ENCODE measurements at regions not wholly inside any gene's neighbourhood (a gene's known extent, or its start where the extent isn't known, plus 50 kb on each side); places are given as distances from the start of the nearest gene placed in this dataset.

DNA sequence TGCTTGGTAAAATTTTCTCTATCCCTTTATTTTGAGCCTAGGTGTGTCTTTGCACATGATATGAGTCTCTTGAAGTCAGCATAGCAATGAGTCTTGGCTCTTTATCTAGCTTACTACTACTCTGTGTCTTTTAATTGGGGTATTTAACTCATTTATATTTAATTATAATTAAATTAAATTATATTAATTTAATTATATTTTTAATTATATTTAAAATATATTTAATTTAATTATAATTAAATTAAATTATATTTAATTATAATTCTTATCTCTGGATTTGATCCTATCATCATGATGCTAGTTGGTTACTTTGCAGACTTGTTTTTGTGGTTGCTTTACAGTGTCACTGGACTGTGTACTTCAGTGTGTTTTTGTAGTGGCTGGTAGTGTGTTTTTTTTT, 201.2 kb upstream of the ITM2A start:
- Histone ChIP-seq H3K14ac (ENCODE audit: low read length) (no peak overlapping the region), H3K9ac (ENCODE audit: low read length) (no peak overlapping the region), H3K23ac (ENCODE audit: low read length) (no peak overlapping the region), H2AFZ (ENCODE audit: insufficient read depth, low read length, poor library complexity) (no peak overlapping the region), H4K91ac (ENCODE audit: low read depth, low read length) (no peak overlapping the region), H3K79me1 (ENCODE audit: low read length) (no peaks in the 10 kb centered on the region), H3K4me2 (ENCODE audit: low read length) (no peak overlapping the region), H2BK12ac (ENCODE audit: low read length) (no peak overlapping the region), H3K36me3 (ENCODE audit: control insufficient read depth in 1 of 2, insufficient read depth in 2 of 2, low read length in 2 of 2) (no peaks in the 10 kb centered on the region), H3K27me3 (ENCODE audit: insufficient read depth, low read length) (no peaks in the 10 kb centered on the region), H4K8ac (ENCODE audit: low read depth, low read length) (no peak overlapping the region), H3K4ac (ENCODE audit: low read depth, low read length) (no peak overlapping the region), H2BK5ac (ENCODE audit: low read depth, low read length, poor library complexity) (no peak overlapping the region), H3K79me2 (ENCODE audit: control insufficient read depth, insufficient read depth, low read length, poor library complexity) (no peaks in the 10 kb centered on the region), H4K12ac (ENCODE audit: low read depth, low read length) (no peak overlapping the region), H3K27ac (ENCODE audit: low read depth, low read length) (no peak overlapping the region), H2AK5ac (ENCODE audit: low read length) (no peak overlapping the region), H3K18ac (ENCODE audit: low read length) (no peak overlapping the region), H3K4me3 (ENCODE audit: low read depth, low read length) (no peak overlapping the region), H2BK120ac (ENCODE audit: insufficient read depth, low read length, poor library complexity) (no peak overlapping the region), H3K9me3 (ENCODE audit: insufficient read depth, low read depth, low read length) (no peaks in the 10 kb centered on the region), H3K4me1 (ENCODE audit: control insufficient read depth in 1 of 2, insufficient read depth in 2 of 2, low read length in 2 of 2) (no peaks in the 10 kb centered on the region)
- DNase-seq: no peak

DNA sequence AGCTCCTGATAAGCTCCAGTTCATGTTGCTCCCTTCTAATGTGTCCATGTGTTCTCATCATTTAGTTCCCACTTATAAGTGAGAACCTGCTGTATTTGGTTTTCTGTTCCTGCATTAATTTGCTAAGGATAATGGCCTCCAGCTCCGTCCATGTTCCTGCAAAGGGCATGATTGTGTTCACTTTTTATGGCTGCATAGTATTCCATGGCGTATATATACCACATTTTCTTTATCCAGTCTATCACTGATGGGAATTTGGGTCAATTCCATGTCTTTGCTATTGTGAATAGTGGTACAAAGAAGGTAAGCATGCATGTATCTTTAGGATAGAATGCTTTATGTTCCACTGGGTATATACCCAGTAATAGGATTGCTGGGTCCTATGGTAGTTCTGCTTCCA, 197.2 kb upstream of the ITM2A start:
- H3K9me3 ChIP-seq (ENCODE audit: insufficient read depth, low read depth, low read length): no peaks in the 10 kb centered on the region
- no peak overlapping the region for H2BK12ac ChIP-seq (ENCODE audit: low read length)
- no peak overlapping the region for H4K12ac ChIP-seq (ENCODE audit: low read depth, low read length)
- no peaks in the 10 kb centered on the region for H3K4me1 ChIP-seq (ENCODE audit: control insufficient read depth in 1 of 2, insufficient read depth in 2 of 2, low read length in 2 of 2)
- no peak for DNase-seq
- WGBS (ENCODE audit: extremely low coverage, insufficient coverage, insufficient read length): no CpG with 5 or more reads among the region's 2 CpGs
- no peaks in the 10 kb centered on the region for H3K79me1 ChIP-seq (ENCODE audit: low read length)
- H3K18ac ChIP-seq (ENCODE audit: low read length): no peak overlapping the region
- no peak overlapping the region for H2BK120ac ChIP-seq (ENCODE audit: insufficient read depth, low read length, poor library complexity)
- no peak overlapping the region for H3K4ac ChIP-seq (ENCODE audit: low read depth, low read length)
- no peak overlapping the region for H2AFZ ChIP-seq (ENCODE audit: insufficient read depth, low read length, poor library complexity)
- H4K91ac ChIP-seq (ENCODE audit: low read depth, low read length): no peak overlapping the region
- no peak overlapping the region for H3K4me2 ChIP-seq (ENCODE audit: low read length)
- no peak overlapping the region for H2BK5ac ChIP-seq (ENCODE audit: low read depth, low read length, poor library complexity)
- H3K79me2 ChIP-seq (ENCODE audit: control insufficient read depth, insufficient read depth, low read length, poor library complexity): no peaks in the 10 kb centered on the region
- H3K14ac ChIP-seq (ENCODE audit: low read length): no peak overlapping the region
- no peak overlapping the region for H2AK5ac ChIP-seq (ENCODE audit: low read length)
- H4K8ac ChIP-seq (ENCODE audit: low read depth, low read length): no peak overlapping the region
- no peak overlapping the region for H3K23ac ChIP-seq (ENCODE audit: low read length)
- no peaks in the 10 kb centered on the region for H3K36me3 ChIP-seq (ENCODE audit: control insufficient read depth in 1 of 2, insufficient read depth in 2 of 2, low read length in 2 of 2)
- no peak overlapping the region for H3K9ac ChIP-seq (ENCODE audit: low read length)
- no peak overlapping the region for H3K27ac ChIP-seq (ENCODE audit: low read depth, low read length)
- H3K4me3 ChIP-seq (ENCODE audit: low read depth, low read length): no peak overlapping the region
- H3K27me3 ChIP-seq (ENCODE audit: insufficient read depth, low read length): no peaks in the 10 kb centered on the region

DNA sequence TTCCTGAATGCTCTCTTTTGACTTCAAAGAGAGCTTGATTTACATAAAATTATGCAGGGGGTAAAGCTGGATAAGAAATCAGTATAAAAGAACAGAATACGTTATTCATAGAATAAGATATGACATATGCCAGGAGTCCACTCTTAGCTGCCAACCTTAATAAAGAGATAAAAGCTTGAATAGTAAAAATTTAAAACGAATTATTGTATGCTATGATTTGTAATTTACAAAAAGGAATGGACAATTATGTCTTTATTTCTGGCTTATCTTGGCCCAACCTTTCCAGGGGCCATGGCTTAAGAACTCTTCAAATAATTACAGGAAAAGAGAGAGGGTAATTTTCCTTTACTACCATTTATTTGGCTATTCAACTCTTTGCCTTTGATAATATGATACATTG, 192.2 kb upstream of the ITM2A start:
- Histone ChIP-seq H3K9ac (ENCODE audit: low read length) (no peak overlapping the region), H3K79me1 (ENCODE audit: low read length) (no peaks in the 10 kb centered on the region), H4K8ac (ENCODE audit: low read depth, low read length) (no peak overlapping the region), H3K36me3 (ENCODE audit: control insufficient read depth in 1 of 2, insufficient read depth in 2 of 2, low read length in 2 of 2) (no peaks in the 10 kb centered on the region), H3K4ac (ENCODE audit: low read depth, low read length) (no peak overlapping the region), H3K14ac (ENCODE audit: low read length) (no peak overlapping the region), H2BK12ac (ENCODE audit: low read length) (no peak overlapping the region), H2AK5ac (ENCODE audit: low read length) (no peak overlapping the region), H2BK5ac (ENCODE audit: low read depth, low read length, poor library complexity) (no peak overlapping the region), H2AFZ (ENCODE audit: insufficient read depth, low read length, poor library complexity) (no peak overlapping the region), H3K79me2 (ENCODE audit: control insufficient read depth, insufficient read depth, low read length, poor library complexity) (no peaks in the 10 kb centered on the region), H3K4me1 (ENCODE audit: control insufficient read depth in 1 of 2, insufficient read depth in 2 of 2, low read length in 2 of 2) (no peaks in the 10 kb centered on the region), H3K9me3 (ENCODE audit: insufficient read depth, low read depth, low read length) (no peaks in the 10 kb centered on the region), H3K4me2 (ENCODE audit: low read length) (no peak overlapping the region), H3K27me3 (ENCODE audit: insufficient read depth, low read length) (no peaks in the 10 kb centered on the region), H3K4me3 (ENCODE audit: low read depth, low read length) (no peak overlapping the region), H3K18ac (ENCODE audit: low read length) (no peak overlapping the region), H2BK120ac (ENCODE audit: insufficient read depth, low read length, poor library complexity) (no peak overlapping the region), H4K12ac (ENCODE audit: low read depth, low read length) (no peak overlapping the region), H3K23ac (ENCODE audit: low read length) (no peak overlapping the region), H3K27ac (ENCODE audit: low read depth, low read length) (no peak overlapping the region), H4K91ac (ENCODE audit: low read depth, low read length) (no peak overlapping the region)
- WGBS (ENCODE audit: extremely low coverage, insufficient coverage, insufficient read length): no CpG with 5 or more reads among the region's 2 CpGs
- no peak for DNase-seq

DNA sequence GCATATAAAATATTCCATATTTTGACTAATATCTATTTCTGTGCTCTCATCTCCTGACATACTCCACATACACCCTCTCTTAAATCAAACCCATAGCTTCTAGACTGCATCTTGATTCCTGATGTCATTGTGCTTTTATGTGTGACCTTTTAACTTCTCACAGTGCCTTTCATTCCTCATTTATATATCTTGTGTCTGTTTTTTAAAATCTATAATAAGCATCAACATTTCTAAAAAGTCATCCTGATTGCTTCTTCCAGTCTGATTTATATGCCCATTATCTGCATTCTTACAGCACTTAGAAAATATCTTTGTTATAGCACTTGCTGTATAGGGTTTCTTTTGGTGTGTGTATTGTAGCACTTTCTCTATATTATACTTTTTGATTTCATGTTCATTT, 190.1 kb upstream of the ITM2A start:
- H4K91ac ChIP-seq (ENCODE audit: low read depth, low read length): no peak overlapping the region
- H3K4me1 ChIP-seq (ENCODE audit: control insufficient read depth in 1 of 2, insufficient read depth in 2 of 2, low read length in 2 of 2): no peaks in the 10 kb centered on the region
- no peak overlapping the region for H3K14ac ChIP-seq (ENCODE audit: low read length)
- H3K18ac ChIP-seq (ENCODE audit: low read length): no peak overlapping the region
- H2AK5ac ChIP-seq (ENCODE audit: low read length): no peak overlapping the region
- H3K36me3 ChIP-seq (ENCODE audit: control insufficient read depth in 1 of 2, insufficient read depth in 2 of 2, low read length in 2 of 2): no peaks in the 10 kb centered on the region
- H3K27ac ChIP-seq (ENCODE audit: low read depth, low read length): no peak overlapping the region
- H2BK5ac ChIP-seq (ENCODE audit: low read depth, low read length, poor library complexity): no peak overlapping the region
- no peaks in the 10 kb centered on the region for H3K9me3 ChIP-seq (ENCODE audit: insufficient read depth, low read depth, low read length)
- H3K4me3 ChIP-seq (ENCODE audit: low read depth, low read length): no peak overlapping the region
- no peak overlapping the region for H3K4me2 ChIP-seq (ENCODE audit: low read length)
- H2BK12ac ChIP-seq (ENCODE audit: low read length): no peak overlapping the region
- no peak overlapping the region for H3K4ac ChIP-seq (ENCODE audit: low read depth, low read length)
- H2BK120ac ChIP-seq (ENCODE audit: insufficient read depth, low read length, poor library complexity): no peak overlapping the region
- no peaks in the 10 kb centered on the region for H3K27me3 ChIP-seq (ENCODE audit: insufficient read depth, low read length)
- H2AFZ ChIP-seq (ENCODE audit: insufficient read depth, low read length, poor library complexity): no peak overlapping the region
- H3K9ac ChIP-seq (ENCODE audit: low read length): no peak overlapping the region
- no peak overlapping the region for H4K8ac ChIP-seq (ENCODE audit: low read depth, low read length)
- H3K79me1 ChIP-seq (ENCODE audit: low read length): no peaks in the 10 kb centered on the region
- no peaks in the 10 kb centered on the region for H3K79me2 ChIP-seq (ENCODE audit: control insufficient read depth, insufficient read depth, low read length, poor library complexity)
- no peak overlapping the region for H4K12ac ChIP-seq (ENCODE audit: low read depth, low read length)
- DNase-seq: no peak
- H3K23ac ChIP-seq (ENCODE audit: low read length): no peak overlapping the region

DNA sequence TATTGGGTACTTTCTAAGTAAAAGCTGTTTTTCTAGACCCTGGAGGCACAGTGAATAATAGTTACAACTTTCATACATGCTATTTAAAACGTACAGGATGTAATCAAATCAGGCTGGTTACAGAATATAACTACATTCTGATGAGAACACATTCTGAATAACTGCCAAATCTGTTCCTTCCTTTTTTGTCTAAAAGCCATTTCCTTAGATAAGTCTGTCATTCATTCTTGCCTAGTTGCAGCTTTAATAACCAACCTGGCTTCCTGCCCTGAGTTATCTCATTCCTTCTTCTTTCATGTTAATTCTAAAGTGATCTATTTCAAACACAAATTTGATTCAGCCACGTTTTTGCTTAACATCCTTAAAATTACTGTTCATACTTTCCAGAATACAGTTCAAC, 189.7 kb upstream of the ITM2A start:
- no peak overlapping the region for H3K9ac ChIP-seq (ENCODE audit: low read length)
- WGBS (ENCODE audit: extremely low coverage, insufficient coverage, insufficient read length): no CpG with 5 or more reads among the region's 2 CpGs
- H3K23ac ChIP-seq (ENCODE audit: low read length): no peak overlapping the region
- no peak overlapping the region for H4K8ac ChIP-seq (ENCODE audit: low read depth, low read length)
- H3K4ac ChIP-seq (ENCODE audit: low read depth, low read length): no peak overlapping the region
- H3K18ac ChIP-seq (ENCODE audit: low read length): no peak overlapping the region
- no peak overlapping the region for H2AK5ac ChIP-seq (ENCODE audit: low read length)
- DNase-seq: no peak
- no peak overlapping the region for H3K4me3 ChIP-seq (ENCODE audit: low read depth, low read length)
- no peaks in the 10 kb centered on the region for H3K36me3 ChIP-seq (ENCODE audit: control insufficient read depth in 1 of 2, insufficient read depth in 2 of 2, low read length in 2 of 2)
- H3K79me2 ChIP-seq (ENCODE audit: control insufficient read depth, insufficient read depth, low read length, poor library complexity): no peaks in the 10 kb centered on the region
- no peak overlapping the region for H4K12ac ChIP-seq (ENCODE audit: low read depth, low read length)
- H3K79me1 ChIP-seq (ENCODE audit: low read length): no peaks in the 10 kb centered on the region
- H2BK12ac ChIP-seq (ENCODE audit: low read length): no peak overlapping the region
- no peak overlapping the region for H3K27ac ChIP-seq (ENCODE audit: low read depth, low read length)
- no peak overlapping the region for H3K14ac ChIP-seq (ENCODE audit: low read length)
- no peak overlapping the region for H2BK5ac ChIP-seq (ENCODE audit: low read depth, low read length, poor library complexity)
- no peaks in the 10 kb centered on the region for H3K4me1 ChIP-seq (ENCODE audit: control insufficient read depth in 1 of 2, insufficient read depth in 2 of 2, low read length in 2 of 2)
- no peaks in the 10 kb centered on the region for H3K27me3 ChIP-seq (ENCODE audit: insufficient read depth, low read length)
- H2BK120ac ChIP-seq (ENCODE audit: insufficient read depth, low read length, poor library complexity): no peak overlapping the region
- H3K4me2 ChIP-seq (ENCODE audit: low read length): no peak overlapping the region
- no peak overlapping the region for H4K91ac ChIP-seq (ENCODE audit: low read depth, low read length)
- H2AFZ ChIP-seq (ENCODE audit: insufficient read depth, low read length, poor library complexity): no peak overlapping the region
- H3K9me3 ChIP-seq (ENCODE audit: insufficient read depth, low read depth, low read length): no peaks in the 10 kb centered on the region

Data from trophoblast cell (in vitro differentiated cells and primary cell).